Activated CD4-positive, alpha-beta T cell treated with anti-CD3 and anti-CD28 coated beads, Interleukin-2, amount 50 U/mL, for 48 hours (primary cell): ENCODE measurements at regions not wholly inside any gene's neighbourhood (a gene's known extent, or its start where the extent isn't known, plus 50 kb on each side); places are given as distances from the start of the nearest gene placed in this dataset.

Source experiments
- DNase-seq, 2 experiments: peaks; one replicate each; pipeline ENCODE4 v3.0.0-alpha.2; 2020

- DNase-seq = no peak
Observed at GRCh38 chr2:129293326-129293725, 686.1 kb upstream of the RAB6C start.

- DNase-seq = no peak
Observed at GRCh38 chr2:129296396-129296795, 683.1 kb upstream of the RAB6C start.

- no peak for DNase-seq
Observed at GRCh38 chr2:129296806-129297205, 682.7 kb upstream of the RAB6C start.

GRCh38 chr2:129297430-129297829 is 682.0 kb upstream of the RAB6C start:
- DNase-seq = peak in 1 of 2 experiments; percentile 6

GRCh38 chr2:129299338-129299737 is 680.1 kb upstream of the RAB6C start:
- no peak for DNase-seq

- no peak for DNase-seq
Observed at GRCh38 chr2:129299756-129300155, 679.7 kb upstream of the RAB6C start.

- no peak for DNase-seq
Observed at GRCh38 chr2:129300456-129300855, 679.0 kb upstream of the RAB6C start.

GRCh38 chr2:129301431-129301913 is 678.0 kb upstream of the RAB6C start:
- DNase-seq = no peak

- no peak for DNase-seq
Observed at GRCh38 chr2:129302106-129302505, 677.4 kb upstream of the RAB6C start.

- no peak for DNase-seq
Observed at GRCh38 chr2:129302561-129303183, 676.8 kb upstream of the RAB6C start.

- no peak for DNase-seq
Observed at GRCh38 chr2:129314120-129314519, 665.3 kb upstream of the RAB6C start.

- DNase-seq = no peak
Observed at GRCh38 chr2:129318581-129319421, 660.7 kb upstream of the RAB6C start.

GRCh38 chr2:129319422-129319717 is 660.1 kb upstream of the RAB6C start:
- no peak for DNase-seq

- DNase-seq = no peak
Observed at GRCh38 chr2:129320288-129320687, 659.2 kb upstream of the RAB6C start.

- DNase-seq = no peak
Observed at GRCh38 chr2:129324349-129324748, 655.1 kb upstream of the RAB6C start.

GRCh38 chr2:129325151-129325550 is 654.3 kb upstream of the RAB6C start:
- no peak for DNase-seq

- no peak for DNase-seq
Observed at GRCh38 chr2:129329574-129329973, 649.9 kb upstream of the RAB6C start.

- no peak for DNase-seq
Observed at GRCh38 chr2:129330504-129330903, 649.0 kb upstream of the RAB6C start.

GRCh38 chr2:129331638-129332037 is 647.8 kb upstream of the RAB6C start:
- no peak for DNase-seq

- DNase-seq = no peak
Observed at GRCh38 chr2:129334128-129334527, 645.3 kb upstream of the RAB6C start.

GRCh38 chr2:129334696-129335410 is 644.6 kb upstream of the RAB6C start:
- no peak for DNase-seq

GRCh38 chr2:129336276-129336675 is 643.2 kb upstream of the RAB6C start:
- no peak for DNase-seq

- DNase-seq = no peak
Observed at GRCh38 chr2:129337076-129337475, 642.4 kb upstream of the RAB6C start.

GRCh38 chr2:129345540-129345939 is 633.9 kb upstream of the RAB6C start:
- DNase-seq = no peak
